Stimulated activated CD4-positive, alpha-beta T cell treated with anti-CD3 and anti-CD28 coated beads, TNF-alpha, amount 100 ng/mL, for 1 hour (primary cell): ENCODE measurements at regions not wholly inside any gene's neighbourhood (a gene's known extent, or its start where the extent isn't known, plus 50 kb on each side); places are given as distances from the start of the nearest gene placed in this dataset.

Experiments
- DNase-seq, 3 donors: peaks; one replicate each; pipeline ENCODE4 v3.0.0-alpha.2; 2020; ENCODE audit warnings: low read depth in 3 of 3, low spot score in 1 of 3

- no peak for DNase-seq
These were observed 113.8 kb upstream of the ITGB1 start for GRCh38 chr10:33071857-33072256.

GRCh38 chr10:33070101-33070500, 112.1 kb upstream of the ITGB1 start:
- no peak for DNase-seq

DNA sequence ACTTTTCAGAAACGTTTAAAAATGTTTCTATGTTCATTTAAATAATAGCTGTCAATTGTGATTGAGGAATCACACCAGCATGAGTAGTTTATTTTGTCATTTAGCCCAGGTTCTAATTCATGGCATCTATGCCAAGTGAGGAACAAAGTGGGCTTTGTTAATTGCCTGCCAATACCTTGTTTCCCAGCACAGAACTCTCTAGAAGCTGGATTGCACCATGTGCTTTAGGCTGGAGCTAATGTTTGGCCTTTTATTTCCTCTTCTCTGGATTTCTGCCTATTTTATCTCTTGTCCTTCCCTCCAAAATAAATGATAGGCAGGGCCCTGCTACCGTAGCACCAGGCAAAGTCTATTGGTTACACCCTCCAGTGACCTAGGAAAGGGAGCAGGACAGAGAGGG, 109.9 kb upstream of the ITGB1 start:
- DNase-seq: no peak

GRCh38 chr10:33067481-33067880, 109.5 kb upstream of the ITGB1 start:
- no peak for DNase-seq

GRCh38 chr10:33066558-33067236, 108.7 kb upstream of the ITGB1 start:
- no peak for DNase-seq

- DNase-seq: no peak
These were observed 107.1 kb upstream of the ITGB1 start for GRCh38 chr10:33065111-33065510.

- no peak for DNase-seq
These were observed 106.7 kb upstream of the ITGB1 start for GRCh38 chr10:33064706-33065105.

DNA sequence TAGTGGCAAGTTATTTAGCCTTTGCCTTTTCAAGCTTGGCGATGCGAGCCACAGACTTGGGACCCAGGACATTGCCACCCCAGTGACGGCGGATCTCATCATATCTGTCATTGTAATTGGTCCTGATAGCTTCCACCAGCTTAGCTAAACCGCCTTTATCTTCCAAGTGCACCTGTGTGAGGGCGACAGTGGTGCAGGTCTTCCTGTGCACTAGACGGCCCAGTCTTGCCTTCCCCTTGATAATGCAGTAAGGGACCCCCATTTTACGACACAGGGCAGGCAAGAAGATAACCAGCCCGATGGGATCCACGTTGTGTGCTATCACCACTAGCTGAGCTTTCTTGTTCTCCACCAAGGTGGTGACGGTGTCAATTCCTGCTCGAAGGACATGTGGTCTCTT, 99.6 kb upstream of the ITGB1 start:
- DNase-seq: no peak

DNA sequence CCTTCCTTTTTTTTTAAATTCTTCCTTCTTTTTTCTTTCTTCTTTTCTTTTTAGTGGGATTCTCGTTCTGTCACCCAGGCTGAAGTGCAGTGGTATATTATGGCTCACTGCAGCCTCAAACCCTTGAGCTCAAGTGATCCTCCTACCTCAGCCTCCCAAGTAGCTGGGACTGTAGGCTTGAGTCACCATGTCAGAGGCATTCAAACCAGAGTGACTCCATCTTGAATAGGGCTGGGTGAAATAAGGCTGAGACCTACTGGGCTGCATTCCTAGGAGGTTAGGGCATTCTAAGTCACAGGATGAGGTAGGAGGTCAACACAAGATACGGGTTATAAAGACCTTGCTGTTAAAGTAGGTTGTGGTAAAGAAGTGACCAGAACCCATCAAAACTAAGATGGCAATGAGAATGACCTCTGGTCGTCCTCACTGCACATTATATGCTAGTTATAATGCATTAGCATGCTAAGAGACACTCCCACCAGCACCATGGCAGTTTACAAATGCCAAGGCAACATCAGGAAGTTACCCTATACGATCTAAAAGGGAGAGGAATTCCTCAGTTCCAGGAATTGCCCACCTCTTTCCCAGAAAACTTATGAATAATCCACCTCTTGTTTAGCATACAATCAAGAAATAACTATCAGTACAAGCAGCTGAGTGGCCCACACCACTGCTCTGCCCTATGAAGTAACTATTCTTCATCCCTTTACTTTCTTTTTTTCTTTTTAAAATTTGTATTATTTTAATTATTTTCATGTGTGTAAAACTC, 99.0 kb upstream of the ITGB1 start:
- DNase-seq: no peak

DNA sequence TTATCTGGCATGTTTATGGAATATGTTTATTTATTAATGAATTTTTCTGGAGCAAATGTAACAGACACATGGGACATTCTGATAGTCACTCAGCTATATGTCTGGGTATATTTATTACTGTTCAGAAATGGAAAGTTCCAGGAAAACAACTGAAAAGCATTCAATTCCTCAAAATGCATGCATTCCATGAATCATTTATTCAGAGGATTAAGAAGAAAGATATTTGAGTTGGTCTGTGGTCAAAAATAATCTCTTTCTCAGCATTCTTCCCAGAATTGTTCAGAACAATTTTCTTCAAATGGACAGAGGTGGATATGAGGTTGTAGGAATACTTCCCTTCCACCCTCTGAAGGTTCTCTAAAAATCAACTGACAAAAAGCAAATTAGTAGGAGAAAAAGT, 97.6 kb upstream of the ITGB1 start:
- DNase-seq: no peak

GRCh38 chr10:33052915-33053810, 95.1 kb upstream of the ITGB1 start:
- DNase-seq: no peak

DNA sequence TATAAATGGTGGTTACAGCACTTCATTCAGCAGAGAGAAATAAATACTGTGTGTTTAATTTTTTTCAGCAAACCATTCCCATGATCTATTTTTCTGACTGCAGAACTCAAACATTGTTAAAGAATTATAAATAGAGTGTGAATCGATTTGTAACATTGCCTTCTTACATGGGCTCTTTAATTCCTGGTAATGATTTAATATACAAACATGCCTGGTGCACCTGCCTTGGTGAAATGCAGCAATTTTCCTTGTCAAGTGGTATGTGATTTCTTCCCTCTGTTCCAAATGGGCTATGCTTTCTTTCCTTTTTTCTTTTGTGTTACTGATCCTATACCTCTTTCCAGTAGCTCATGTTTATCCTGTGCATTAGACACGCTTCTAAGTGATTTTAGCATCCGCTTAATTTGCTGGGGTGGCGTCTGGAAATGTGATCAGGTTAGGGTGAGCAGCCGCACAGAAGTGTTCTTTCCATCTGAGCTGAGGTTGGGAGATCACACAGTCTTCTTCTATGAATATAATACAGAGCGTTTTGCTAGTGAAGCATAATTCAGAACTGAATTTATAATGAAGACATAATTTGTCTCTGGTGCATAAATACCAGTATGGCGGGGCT, 94.3 kb upstream of the ITGB1 start:
- DNase-seq: no peak

DNA sequence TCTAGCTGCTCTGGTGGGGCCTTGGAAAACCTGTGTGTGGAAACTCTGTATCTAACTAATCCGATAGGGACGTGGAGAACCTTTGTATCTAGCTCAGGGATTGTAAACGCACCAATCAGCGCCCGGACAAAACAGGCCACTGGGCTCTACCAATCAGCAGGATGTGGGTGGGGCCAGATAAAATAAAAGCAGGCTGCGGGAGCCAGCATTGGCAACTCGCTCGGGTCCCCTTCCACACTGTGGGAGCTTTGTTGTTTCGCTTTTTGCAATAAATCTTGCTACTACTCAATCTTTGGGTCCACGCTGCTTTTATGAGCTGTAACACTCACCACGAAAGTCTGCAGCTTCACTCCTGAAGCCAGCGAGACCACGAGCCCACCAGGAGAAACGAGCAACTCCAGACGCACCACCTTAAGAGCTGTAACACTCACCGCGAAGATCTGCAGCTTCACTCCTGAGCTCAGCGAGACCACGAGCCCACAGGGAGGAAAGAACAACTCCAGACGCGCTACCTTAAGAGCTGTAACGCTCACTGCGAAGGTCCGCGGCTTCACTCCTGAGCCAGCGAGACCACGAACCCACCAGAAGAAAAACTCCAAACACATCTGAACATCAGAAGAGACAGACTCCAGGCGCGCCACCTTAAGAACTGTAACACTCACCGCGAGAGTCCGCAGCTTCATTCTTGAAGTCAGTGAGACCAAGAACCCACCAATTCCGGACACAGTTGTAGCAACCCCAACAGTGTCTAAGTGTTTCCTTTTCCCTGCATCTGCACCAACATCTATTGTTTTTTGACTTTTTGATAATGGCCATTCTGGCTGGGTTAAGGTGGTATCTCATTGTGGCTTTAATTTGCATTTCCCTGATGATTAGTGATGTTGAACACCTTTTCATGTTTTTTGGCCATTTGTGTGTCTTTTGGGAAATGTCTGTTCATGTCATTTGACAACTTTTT, 92.2 kb upstream of the ITGB1 start:
- peak in 1 of 3 donors; percentile 3 for DNase-seq

DNA sequence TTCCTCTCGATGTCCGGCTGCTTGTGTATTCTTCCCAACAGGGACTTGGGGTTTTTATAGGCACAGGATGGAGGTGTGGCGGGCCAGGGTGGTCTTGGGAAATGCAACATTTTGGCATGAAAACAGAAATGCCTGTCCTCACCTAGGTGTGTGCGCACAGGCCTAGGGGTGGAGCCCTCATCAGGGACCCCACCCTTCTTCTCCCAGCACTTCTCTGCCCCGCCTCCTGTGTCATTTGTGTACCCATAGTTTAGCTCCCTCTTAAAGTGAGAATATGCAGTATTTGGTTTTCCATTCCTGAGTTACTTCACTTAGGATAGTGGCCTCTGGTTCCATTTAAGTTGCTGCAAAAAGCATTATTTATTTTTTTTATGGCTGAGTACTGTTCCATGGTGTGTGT, 90.2 kb upstream of the ITGB1 start:
- DNase-seq: no peak

GRCh38 chr10:33047655-33048054, 89.6 kb upstream of the ITGB1 start:
- no peak for DNase-seq

DNA sequence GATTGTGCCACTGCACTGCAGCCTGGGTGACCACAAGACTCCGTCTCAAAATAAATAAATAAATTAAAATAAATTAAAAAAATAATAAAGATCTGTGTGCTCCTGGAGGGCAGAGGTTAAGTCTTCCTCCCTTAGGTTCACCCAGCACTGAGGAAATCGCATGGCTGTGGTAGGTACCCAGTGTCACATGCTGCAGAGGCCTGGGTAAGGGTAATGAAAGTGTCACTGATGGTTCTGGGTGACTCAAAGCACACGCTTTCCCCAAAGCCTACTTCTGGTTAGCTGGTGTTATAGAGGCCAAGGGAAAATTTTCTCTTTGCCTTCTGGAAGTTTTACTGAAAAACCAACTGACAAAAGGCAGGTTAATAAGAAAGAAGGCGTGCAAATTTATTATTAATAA, 88.8 kb upstream of the ITGB1 start:
- no peak for DNase-seq

DNA sequence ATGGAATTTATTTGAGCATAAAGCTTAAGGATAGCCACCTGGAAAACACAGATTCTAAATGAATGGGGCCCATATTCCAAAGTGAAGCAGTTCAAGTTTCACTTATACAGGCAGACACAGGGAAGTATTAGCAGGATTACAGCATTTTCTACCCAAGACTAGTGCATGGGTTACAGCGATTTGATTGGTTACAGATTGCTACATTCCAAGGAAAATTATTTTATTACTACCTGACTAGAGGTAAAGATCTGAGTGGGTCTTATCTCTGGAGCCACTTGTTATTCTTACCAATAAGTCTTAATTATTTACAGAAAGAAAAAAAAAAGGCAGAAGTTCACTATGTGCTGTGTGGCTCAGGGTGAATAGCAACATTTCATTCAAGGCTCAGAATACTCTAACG, 87.4 kb upstream of the ITGB1 start:
- DNase-seq: no peak

GRCh38 chr10:33042565-33042964, 84.5 kb upstream of the ITGB1 start:
- no peak for DNase-seq

- no peak for DNase-seq
These were observed 83.9 kb upstream of the ITGB1 start for GRCh38 chr10:33041783-33042437.

GRCh38 chr10:33040436-33040835, 82.4 kb upstream of the ITGB1 start:
- no peak for DNase-seq
